GM19328 (cell line): ENCODE measurements at regions not wholly inside any gene's neighbourhood (a gene's known extent, or its start where the extent isn't known, plus 50 kb on each side); places are given as distances from the start of the nearest gene placed in this dataset.

Experiments
- ATAC-seq: cut with Tn5 transposase; IDR thresholded peaks from one replicate; pipeline ENCODE4 v1.9.1; 2021; ENCODE audit warnings: mild to moderate bottlenecking, moderate library complexity; ENCODE audit not compliant: unreplicated experiment

DNA sequence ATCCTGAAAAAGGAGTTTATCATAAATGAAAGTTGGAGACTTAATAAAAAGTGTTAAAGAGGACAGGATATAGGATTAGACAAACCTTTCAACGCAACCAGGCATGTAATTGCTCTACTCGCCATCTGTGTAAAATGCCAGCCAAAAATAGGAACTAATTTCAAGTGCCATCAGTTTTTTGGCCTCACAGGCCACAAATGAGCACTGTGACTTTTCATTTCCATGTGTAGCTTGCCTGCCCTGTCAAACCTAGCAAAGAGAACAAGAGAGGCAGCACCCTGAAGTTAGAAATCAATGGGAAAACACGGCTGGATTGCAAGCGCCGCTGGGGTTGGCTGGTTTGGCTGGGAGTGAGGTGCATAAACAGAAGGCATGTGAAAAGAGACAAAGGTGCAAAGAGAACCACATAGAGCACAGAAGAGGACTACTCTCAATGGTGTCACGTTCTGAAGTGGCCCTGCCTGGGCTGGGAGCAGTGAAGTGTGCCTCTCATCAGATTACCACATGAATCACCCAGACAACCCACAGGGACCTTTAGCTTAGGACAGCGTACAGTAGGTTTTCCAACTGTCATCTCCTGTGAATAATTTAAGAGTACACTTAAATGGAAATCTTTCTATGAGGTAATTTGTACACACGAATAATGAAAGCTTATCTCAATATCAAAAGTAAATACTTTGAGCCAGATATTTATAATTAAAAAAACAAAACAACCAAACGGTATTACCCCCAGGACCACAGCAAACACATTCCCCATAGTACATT is 78.0 kb upstream of the NHSL1 start:
- ATAC-seq: no peak

DNA sequence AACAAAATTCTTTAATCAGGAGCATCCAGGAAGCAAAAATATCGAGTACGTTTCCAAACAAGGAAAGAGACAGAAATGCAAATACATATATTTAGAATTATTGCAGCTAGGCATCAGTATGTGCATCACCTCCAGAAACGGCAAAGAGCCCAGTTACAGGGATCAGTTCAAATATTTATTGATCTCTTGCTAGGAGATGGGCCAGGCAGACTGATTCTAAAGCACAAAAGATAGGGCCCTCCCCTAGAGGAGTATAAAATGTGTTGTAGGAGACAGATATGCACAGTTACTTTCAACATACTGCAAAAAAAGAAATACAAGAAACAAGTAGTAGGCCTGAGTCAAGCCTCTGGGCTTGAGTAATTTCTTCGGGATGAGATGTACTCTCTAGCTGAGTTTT is 80.7 kb upstream of the NHSL1 start:
- no peak for ATAC-seq

DNA sequence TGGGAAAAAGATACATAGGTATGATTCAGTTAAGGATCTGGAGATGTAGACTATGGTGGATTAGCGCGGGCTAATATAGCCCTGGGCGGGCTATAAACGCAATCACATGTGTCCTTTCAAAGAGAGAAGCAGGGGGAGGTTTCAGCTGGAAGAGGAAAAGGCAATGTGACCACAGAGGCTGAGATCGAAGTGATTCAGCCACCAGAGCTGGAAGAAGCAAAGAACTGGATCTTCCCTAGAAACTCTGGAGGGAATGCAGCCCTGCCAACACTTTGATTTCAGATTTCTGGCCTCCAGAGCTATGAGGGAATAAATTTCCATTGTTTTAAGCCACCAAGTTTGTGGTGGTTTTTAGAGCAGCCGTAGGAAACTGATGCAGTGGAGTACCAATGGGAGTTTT is 81.5 kb upstream of the NHSL1 start:
- ATAC-seq: no peak

DNA sequence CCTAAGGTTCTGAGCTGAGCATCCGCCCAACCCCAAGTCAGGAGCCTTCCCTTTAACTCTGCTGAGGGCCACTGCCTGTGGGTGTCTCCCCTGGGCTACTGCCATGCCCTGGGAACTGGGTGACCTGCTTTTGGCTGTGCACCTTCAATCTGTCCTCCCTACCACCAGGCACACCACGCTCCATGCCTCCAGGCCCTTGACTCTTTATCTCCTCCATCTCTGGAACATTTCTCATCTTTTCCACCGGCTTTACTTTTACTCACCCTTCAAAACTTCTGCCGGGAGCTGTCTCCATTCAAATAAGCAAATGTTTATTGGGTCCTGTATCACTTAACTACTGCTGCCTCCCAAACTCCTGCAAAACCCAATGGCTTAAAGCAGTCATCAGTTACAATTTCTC is 83.3 kb upstream of the NHSL1 start:
- ATAC-seq: no peak

DNA sequence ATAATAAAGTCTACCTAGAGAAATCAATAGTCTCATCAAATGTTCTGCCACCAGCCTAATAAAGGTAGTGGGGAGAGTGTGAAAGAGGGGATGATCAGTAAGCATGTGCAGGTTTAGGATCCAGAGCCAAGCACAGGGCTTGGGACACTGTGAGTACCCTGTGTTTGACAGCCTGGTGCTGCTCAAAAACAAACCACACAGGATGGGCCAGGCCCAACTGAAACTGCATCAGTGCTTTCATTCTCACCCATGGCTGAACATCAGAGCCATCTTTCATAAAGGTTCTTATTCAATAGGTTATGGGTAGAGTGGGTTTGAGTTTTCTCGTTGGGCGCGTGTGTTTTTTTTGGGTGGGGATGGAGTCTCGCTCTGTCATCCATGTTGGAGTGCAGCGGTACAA is 87.3 kb upstream of the NHSL1 start:
- ATAC-seq: no peak

DNA sequence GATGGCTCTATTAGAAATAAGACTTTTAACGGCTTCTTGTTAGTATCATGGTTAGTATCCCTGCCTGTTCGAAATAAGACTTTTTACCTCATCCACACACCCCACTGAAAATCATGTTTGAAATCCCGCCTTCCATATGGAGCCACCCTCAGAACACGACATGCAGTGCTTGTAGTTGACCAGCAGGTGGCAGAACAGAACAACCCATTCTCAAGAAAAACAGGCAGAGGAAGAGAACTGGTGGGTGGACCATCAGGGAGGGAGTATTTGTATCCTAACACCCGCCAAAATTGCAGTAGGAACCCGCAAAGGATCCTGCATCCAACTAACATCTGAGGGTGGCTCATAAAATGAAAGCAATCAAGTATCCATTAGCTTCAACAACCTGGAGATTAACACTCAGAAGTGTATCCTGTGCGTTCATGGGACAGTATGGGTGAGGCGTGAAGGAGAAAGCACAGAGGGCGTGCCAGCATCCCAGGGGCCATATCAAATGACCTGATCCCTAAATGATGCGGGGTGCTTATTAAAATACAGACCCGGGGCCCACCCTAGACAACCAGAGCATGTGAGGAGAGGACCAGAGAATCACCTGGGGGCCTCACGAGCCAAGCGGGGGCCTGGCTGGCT is 89.6 kb upstream of the NHSL1 start:
- no peak for ATAC-seq

DNA sequence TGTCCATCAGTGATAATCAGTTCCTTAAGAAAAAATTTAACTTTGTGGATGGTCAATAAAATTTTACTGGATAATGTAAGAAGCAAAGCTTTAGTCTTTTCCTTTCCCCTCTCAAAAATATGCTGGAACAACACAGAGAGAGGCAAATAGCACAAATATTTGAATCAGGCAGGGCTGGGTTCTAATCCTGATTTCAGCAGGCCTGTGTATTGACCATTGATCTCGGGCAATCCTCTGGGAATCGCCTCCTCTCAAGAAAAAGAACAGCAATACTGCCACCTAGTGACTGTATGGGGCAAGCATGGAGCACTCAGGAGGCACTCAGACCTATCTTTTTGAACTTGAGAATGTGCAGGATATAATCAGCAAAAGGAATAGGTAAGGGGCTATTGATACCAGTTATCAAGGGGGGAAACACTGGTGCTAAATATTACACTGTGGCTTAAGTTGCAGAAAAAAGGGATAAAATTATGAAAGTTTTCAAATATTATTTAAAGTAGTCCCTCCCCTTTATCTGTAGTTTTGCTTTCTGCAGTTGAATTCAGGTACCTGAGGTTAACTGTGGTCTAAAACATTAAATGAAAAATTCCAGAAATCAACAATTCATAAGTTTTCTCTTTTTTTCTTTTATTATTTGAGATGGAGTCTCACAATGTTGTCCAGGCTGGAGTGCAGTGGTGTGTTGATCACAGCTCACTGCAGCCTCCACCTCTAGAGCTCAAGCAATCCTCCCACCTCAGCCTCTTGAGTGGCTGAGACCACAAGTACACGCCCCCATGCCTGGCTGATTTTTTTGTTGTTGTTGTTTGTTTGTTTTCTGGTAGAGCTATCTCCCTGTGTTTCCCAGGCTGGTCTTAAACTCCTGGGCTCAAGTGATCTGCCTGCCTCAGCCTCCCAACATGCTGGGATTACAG is 91.8 kb upstream of the NHSL1 start:
- ATAC-seq: no peak

DNA sequence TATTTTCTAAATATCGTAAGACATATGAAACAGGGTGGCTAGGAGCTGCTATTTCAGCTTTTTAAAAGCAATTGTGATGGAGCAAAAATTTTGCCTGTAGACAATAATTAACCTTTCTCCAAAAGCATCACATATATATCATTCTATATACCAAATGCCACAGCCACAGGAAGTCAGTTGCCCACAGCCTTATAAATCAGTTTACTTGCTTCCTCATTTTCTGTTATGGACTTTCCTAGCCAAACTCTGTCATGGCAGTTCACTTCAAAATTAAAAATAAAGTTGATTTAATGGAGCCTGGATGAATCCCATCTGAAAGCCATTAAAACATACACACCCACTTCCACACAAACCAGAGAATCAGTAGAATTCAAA is 93.4 kb upstream of the NHSL1 start:
- ATAC-seq: peak; percentile 50

DNA sequence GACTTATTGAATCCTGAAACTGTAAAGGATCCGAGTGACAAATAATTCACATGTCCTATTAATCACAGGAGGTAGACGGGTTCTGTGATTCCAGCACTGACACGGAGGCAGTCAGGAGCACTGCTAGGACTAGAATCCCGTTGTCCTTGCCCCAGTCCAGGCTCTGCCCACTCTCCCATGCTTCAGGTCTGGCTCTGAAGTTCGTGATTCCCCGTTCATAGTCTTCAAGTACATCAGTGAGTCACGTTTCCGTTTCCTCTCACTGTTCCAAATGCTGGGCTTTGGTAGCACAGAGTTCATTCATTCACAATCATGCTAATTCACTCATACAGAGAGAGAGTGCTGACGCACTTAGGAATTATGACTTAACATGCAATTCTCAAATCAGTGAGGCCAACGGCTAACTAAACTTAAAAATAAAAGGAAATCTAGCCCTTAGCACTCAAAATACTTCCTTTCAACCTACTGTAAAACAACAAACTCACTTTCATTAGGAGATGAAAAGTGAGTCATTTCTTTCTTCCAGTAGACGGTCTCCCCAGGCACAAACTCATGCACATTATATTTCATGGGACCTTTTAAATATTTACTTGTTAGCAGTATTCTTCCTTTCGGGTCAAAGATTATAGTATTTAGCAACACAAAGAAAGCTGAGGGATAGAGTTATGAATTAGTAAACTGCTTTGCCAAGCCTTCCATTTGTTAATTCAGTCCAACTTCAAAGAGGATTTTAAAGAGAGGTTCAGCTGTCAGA is 94.0 kb upstream of the NHSL1 start:
- peak; percentile 40 for ATAC-seq

DNA sequence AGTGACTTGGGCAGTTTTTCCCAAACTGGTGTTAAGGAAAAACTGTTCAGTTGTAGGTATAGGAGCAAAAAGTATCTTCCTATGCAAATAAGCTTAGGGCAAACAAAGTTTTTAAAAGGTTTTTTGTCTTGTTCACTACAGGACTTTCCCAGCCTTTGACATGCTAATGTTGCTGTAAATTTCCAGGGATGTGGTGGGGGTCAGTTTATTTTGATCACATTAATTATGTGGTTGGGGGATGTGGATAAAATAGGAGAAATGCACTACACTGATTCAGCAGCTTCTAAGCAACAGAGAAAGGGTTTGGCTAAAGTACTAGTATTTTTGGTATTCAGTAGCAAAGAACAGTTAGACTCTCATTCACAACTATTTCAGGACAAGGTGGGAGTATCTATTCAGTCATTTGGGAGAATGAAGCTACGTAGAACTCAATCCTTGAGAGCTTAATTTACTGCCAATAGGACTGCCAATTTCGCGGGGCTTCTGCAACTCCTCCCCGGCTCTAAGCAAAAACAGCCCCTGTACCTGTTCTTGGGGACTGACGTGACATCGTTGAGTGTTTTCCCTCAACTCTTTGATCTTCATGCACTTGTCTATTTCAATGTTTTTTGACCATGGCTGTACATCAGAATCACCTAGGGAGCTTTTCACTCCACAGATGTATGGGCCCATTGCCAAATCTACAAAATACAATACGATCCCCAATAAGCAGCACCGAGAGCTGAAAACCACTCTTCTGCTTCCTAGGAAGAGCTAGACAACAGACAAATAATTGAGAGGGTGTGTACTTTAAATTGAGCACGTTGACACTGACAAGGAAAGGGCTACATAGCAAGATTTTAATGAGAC is 94.8 kb upstream of the NHSL1 start:
- no peak for ATAC-seq

DNA sequence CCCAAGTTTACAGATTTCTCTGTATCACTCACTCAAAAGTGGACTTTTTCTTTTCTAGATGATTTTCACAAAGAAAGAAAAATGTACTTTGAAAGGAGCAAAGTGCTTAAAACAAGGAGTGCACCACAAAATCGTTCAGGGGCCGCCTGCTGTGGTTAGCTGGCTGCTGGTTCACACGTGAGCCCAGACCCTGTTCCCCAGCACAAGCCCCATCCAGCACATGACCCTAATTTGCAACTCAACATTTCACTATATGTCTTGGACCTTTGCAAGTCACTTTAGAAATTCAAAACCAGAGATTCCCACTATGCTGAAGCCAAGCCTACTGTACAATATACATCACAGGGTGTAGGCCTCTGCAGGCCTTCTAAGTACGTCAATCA is 95.5 kb upstream of the NHSL1 start:
- no peak for ATAC-seq

DNA sequence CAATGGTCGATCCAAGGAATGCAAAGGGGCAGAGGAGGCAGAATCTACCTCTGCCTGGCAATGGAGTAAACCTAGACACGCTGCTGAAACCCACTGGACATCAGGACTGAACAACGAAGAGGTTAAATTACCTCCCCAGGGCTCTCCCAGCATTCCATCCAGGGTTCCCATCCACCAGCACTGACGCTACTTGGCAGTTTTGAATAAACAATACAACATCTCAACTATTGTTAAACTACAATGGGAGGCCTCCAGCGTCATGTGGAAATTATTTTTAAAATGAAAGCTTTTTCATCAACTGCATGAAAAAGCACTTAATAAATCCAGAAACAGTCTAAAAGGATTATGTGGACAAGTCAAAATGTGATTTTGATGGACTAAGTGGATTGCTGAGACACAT is 96.8 kb upstream of the NHSL1 start:
- no peak for ATAC-seq

DNA sequence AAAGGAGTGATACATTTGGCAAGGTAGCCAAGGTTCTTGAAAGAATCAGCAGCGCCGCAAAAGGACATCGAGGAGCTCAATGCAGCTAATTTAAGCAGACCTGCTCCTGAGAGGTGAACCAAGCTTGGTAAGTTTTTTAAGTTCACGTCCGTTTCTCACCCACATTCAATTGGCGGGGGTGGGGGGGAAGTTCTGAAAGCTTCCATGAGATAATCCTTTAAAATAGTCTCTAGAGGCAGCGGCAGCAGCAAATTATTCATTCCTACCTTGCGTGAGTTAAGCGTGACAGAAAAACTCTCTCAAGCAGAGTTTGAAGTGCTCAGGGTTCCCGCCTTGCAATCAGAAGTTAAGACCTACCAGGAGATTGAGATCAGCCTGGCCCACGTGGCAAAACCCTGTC is 97.3 kb upstream of the NHSL1 start:
- ATAC-seq: no peak

DNA sequence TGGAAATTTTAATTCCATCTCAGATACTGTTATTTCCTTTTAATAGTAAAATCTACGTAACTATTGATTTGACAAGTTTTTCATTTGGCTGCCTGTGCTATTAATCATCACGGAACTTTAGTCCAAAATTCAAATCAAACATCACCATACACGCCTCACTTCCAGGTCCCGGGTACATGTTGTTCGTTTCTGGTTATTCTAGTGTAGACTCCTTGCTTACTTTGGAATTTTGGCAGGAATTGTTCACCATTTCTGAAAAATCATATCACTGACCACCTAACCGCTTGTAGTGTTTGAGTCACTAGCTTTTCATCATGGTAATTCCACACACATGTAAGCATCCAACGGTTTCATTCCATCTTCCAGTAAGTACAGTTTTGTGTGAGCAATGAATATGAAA is 98.0 kb upstream of the NHSL1 start:
- ATAC-seq: no peak

DNA sequence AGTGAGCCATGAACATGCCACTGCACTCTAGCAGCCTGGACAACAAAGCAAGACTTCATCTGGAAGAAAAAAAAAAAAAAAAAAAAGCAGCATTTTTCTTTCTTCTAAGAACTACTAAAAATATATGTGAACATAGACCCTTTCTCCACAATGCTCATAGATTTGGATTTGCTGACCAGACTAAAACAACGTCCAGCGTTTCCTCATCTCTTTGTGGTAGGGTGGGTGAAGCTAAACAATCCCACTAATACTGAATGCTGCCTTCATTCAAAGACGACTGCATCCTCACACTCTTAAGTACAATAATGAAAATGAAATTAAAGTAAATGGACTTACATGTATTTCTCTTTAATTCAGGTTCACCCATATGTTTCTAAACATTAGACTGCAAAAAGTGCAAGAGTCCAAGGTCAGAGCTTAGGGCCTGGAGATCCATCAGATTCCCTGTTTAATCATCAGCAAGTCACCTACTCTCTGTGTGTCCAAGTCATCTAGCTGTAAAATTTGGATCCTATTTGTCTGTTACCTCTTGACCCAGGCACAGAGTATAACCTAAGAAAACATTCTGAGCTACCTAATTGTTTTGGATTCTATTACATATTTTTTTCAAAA is 99.4 kb upstream of the NHSL1 start:
- no peak for ATAC-seq

DNA sequence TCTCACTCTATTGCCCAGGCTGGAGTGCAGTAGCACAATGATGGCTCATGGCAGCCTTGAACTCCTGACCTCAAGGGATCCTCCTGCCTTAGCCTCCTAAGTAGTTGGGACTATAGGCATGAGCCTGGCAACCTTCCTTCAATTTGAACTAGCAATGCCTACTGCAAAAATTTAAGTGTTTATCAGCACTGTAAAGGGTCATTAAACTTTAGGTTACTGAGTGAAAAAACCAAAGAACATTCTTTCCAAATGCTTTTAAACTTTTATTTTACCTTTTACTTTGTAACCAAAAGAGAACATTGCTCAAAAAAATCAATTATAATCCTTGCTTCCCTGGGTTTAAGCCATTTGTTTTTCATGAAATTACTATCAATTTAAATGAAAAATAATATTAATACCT is 101.0 kb upstream of the NHSL1 start:
- no peak for ATAC-seq

DNA sequence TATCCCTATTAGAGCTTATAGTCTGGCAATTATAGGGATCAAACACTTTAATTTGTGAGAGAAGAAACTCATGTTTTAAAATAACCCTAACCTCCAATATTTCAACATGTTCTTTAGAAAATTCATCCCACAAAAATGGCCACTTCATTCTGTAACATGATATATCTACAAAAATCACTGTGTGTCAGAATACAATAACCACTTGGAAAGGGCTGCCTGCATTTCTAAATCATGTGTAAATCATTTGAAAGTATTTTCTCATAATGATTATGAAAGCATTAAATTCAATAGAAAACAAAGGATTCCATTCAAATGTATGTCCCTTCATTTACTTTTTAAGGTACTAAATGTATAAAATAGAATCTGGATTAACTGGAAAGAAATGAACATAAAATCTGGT is 101.4 kb upstream of the NHSL1 start:
- no peak for ATAC-seq

DNA sequence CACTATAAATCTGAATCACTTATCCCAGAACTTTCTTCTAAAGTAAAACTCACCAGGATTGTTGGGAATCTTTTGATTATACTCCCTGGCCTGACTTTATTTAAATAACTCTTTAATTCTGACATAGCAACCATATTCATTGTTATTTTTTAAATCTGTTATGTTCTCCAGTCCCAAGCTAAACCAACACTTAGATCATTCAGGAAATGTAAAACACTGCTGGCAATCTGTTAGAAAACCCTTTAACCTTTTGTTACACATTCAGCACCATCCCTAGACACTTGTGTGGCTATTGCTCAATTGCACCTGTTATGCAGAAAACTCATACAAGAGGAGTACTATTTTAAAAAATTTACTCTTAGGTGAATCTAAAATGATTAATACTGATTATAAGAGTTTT is 101.8 kb upstream of the NHSL1 start:
- no peak for ATAC-seq

DNA sequence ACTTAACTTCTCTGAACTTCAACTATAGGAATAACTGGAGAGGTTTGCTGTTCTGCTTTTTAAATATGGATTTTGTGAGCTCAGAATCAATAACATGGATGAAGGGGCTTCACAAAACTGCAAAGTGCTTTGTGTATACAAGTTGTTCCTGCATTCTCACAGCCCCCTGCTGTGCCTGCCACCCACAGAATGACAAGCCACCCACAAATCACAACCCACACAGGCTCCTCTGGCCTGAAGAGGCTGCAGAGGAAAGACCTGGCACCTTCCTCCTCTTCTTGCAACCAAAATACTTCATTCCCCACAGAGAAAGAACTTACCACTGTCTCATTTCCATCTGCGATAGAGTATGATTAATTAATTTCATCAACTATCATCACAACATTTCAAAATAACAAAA is 106.7 kb upstream of the NHSL1 start:
- no peak for ATAC-seq
